Keratinocyte (primary cell): ENCODE measurements at regions not wholly inside any gene's neighbourhood (a gene's known extent, or its start where the extent isn't known, plus 50 kb on each side); places are given as distances from the start of the nearest gene placed in this dataset.

Experiments used
- CTCF ChIP-seq, 3 experiments: IDR thresholded peaks in 1 of 3; conservative IDR thresholded peaks in 1 of 3; optimal IDR thresholded peaks in 1 of 3; 2 replicates in 2 of 3; 3 replicates in 1 of 3; pipeline versions ENCODE3 to v1.5.1; 2011; ENCODE audit warnings: low read length in 3 of 3, mild to moderate bottlenecking in 3 of 3, moderate library complexity in 2 of 3, control low read depth in 1 of 3, inconsistent platforms in 1 of 3; ENCODE audit not compliant: insufficient read depth in 2 of 3; ENCODE audit errors: extremely low read depth in 1 of 3
- EZH2 ChIP-seq: IDR thresholded peaks from one replicate; pipeline ENCODE4 v1.6.1; 2012; ENCODE audit warnings: inconsistent platforms, mild to moderate bottlenecking, low read length, moderate library complexity

DNA sequence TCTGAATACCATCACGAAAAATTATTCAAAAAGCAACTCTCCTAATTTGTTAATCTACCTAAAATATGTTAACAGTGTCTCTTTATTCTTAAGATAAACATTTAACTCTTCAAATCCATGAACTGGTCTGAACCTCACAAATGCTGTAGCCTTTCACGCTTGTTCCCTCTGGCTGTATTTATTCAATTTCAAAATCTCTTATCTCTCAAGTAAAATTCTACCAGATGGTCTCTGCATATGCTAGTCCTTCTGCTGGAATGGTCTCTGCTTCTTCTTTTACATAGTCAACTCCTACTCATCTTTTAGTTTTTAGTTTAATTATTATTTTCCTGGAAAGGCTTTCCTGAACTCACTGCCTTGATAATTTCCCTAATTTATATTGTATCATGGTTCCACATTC is 232.9 kb upstream of the PCDH20 start:
- TF ChIP-seq CTCF (optimal IDR thresholded peaks at IDR 0.05 in 1 of 3, IDR thresholded peaks at IDR 0.05 in 1 of 3, conservative IDR thresholded peaks at IDR 0.05 in 1 of 3; ENCODE audit: extremely low read depth in 1 of 3, insufficient read depth in 2 of 3, low read length in 3 of 3) = no peak
- no peak for TF ChIP-seq EZH2
